ENCODE measurements at regions not wholly inside any gene's neighbourhood (a gene's known extent, or its start where the extent isn't known, plus 50 kb on each side); places are given as distances from the start of the nearest gene placed in this dataset.

DNA sequence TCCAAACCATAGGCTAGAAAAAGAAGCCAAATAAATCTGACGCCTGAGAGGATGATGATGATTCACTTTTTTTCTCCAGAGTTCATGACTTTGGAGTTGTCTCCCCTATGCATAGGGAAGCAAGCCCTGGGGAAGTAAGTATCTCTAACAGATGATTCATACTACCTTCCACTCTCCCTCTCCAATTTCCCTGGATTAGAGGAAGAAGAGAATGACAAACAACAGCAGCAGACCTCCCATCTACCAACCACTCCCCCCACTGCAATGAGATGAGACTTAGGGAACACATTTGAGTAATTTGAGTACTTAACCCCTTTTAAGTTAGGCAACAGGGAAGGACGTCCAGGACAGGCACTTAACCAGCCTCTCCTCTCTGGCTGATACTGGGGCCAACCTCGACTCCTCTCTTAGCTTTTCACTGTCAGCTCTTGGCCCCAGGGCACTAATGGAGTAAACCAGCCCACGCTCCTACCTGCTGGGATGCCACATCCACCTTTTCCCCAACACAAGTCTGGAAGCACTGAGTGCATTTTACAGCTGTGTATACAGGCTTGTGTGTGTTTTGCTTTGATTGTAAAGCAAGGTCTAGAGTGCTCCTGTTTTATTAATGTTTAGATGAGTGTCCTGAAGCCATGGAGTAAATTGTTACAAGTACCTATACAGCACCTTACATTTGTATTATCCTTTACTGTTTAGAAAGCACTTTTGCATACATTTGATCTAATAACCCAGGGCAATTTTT is 180.7 kb downstream of the PHLDA1 start:
- H3K4me1 ChIP-seq (ENCODE audit: insufficient read depth, low read length): no peaks in the 10 kb centered on the region
- H3K9me3 ChIP-seq (ENCODE audit: control insufficient read depth in 1 of 2, insufficient read depth in 1 of 2, low read length in 2 of 2): no peaks in the 10 kb centered on the region
- intact Hi-C loops (cut with DNase I, micrococcal nuclease): no loop called here
- Mint-ChIP-seq H3K4me3 (no peak overlapping the region), H3K4me1 (ENCODE audit: low read depth) (no peaks in the 10 kb centered on the region), H3K27me3 (peaks cover 12% of the 10 kb centered on the region), H3K27ac (no peak overlapping the region), H3K9me3 (peaks cover 2% of the 10 kb centered on the region), H3K36me3 (ENCODE audit: low read depth) (no peaks in the 10 kb centered on the region)
- H3K27me3 ChIP-seq (ENCODE audit: control insufficient read depth in 1 of 2, insufficient read depth in 2 of 2, low read length in 2 of 2): peaks cover 0 to 11% of the 10 kb centered on the region in 2 experiments
- DNase-seq: no peak
- H3K27ac ChIP-seq (ENCODE audit: low read depth in 1 of 2, low read length in 2 of 2): no peak overlapping the region
- no peak overlapping the region for H3K4me3 ChIP-seq (ENCODE audit: low read length)
- H3K36me3 ChIP-seq (ENCODE audit: insufficient read depth, low read length): no peaks in the 10 kb centered on the region
- no peak for TF ChIP-seq CTCF (IDR thresholded peaks at IDR 0.05)
- ATAC-seq (ENCODE audit: poor library complexity): no peak
- CTCF ChIA-PET: no interaction called here
- POLR2A ChIA-PET: no interaction called here

GRCh38 chr12:75848961-75849360 is 182.6 kb downstream of the PHLDA1 start:
- POLR2A ChIA-PET: no interaction called here

DNA sequence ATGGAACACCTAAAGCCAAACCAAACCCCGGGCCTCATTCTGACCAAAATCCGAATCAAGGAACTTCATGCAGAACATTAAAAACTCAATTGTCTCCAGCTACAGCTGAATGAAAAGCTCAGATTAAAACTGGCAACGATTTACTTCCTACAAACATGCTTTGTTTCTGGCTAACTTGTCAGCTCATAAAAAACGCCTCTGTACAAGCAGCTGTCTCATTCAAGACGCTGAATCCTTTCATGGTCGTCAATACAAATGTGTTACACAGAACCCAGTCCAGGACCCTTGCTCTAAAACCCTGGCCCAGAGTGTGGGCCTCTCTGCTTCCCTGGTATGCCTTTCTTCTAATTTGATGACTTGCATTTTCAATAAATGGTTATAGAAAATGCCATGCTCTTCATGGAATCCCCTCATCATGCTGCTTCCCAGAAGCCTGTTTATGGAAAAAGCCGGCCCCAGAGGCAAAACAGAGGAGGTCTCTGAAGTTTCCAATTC is 183.1 kb downstream of the PHLDA1 start:
- no peak for TF ChIP-seq CTCF (IDR thresholded peaks at IDR 0.05)
- no peaks in the 10 kb centered on the region for H3K36me3 Mint-ChIP-seq (ENCODE audit: low read depth)
- H3K9me3 Mint-ChIP-seq: peaks cover 2% of the 10 kb centered on the region
- no peak overlapping the region for H3K27ac Mint-ChIP-seq
- H3K36me3 ChIP-seq (ENCODE audit: insufficient read depth, low read length): no peaks in the 10 kb centered on the region
- H3K4me3 ChIP-seq (ENCODE audit: low read length): no peak overlapping the region
- H3K4me1 ChIP-seq (ENCODE audit: insufficient read depth, low read length): no peaks in the 10 kb centered on the region
- ChIA-PET POLR2A (no interaction called here), CTCF (interaction anchor here (1.0 kb wide), 1 partner anchor 12 kb away, joined by 3 read pairs; no protein-coding TSS in a partner anchor)
- ATAC-seq (ENCODE audit: poor library complexity) (no peak), DNase-seq (no peak)
- intact Hi-C loops (cut with DNase I, micrococcal nuclease): no loop called here
- H3K9me3 ChIP-seq (ENCODE audit: control insufficient read depth in 1 of 2, insufficient read depth in 1 of 2, low read length in 2 of 2): no peaks in the 10 kb centered on the region
- no peak overlapping the region for H3K27ac ChIP-seq (ENCODE audit: low read depth in 1 of 2, low read length in 2 of 2)
- H3K27me3 Mint-ChIP-seq: peaks cover 8% of the 10 kb centered on the region
- H3K4me1 Mint-ChIP-seq (ENCODE audit: low read depth): no peaks in the 10 kb centered on the region
- peaks cover 0 to 4% of the 10 kb centered on the region in 2 experiments for H3K27me3 ChIP-seq (ENCODE audit: control insufficient read depth in 1 of 2, insufficient read depth in 2 of 2, low read length in 2 of 2)
- H3K4me3 Mint-ChIP-seq: no peak overlapping the region

More at GRCh38 chr12:75848961-75849360, 182.6 kb downstream of the PHLDA1 start:
- Histone ChIP-seq H3K9me3 (ENCODE audit: control insufficient read depth in 1 of 2, insufficient read depth in 1 of 2, low read length in 2 of 2) (no peaks in the 10 kb centered on the region), H3K4me1 (ENCODE audit: insufficient read depth, low read length) (no peaks in the 10 kb centered on the region), H3K27me3 (ENCODE audit: control insufficient read depth in 1 of 2, insufficient read depth in 2 of 2, low read length in 2 of 2) (peaks cover 0 to 7% of the 10 kb centered on the region in 2 experiments), H3K4me3 (ENCODE audit: low read length) (no peak overlapping the region), H3K27ac (ENCODE audit: low read depth in 1 of 2, low read length in 2 of 2) (no peak overlapping the region), H3K36me3 (ENCODE audit: insufficient read depth, low read length) (no peaks in the 10 kb centered on the region)
- intact Hi-C loops (cut with DNase I, micrococcal nuclease): no loop called here
- H3K4me1 Mint-ChIP-seq (ENCODE audit: low read depth): no peaks in the 10 kb centered on the region
- ATAC-seq (ENCODE audit: poor library complexity): no peak
- no peaks in the 10 kb centered on the region for H3K36me3 Mint-ChIP-seq (ENCODE audit: low read depth)
- H3K27ac Mint-ChIP-seq: no peak overlapping the region
- H3K9me3 Mint-ChIP-seq: peaks cover 2% of the 10 kb centered on the region
- H3K4me3 Mint-ChIP-seq: no peak overlapping the region
- DNase-seq: no peak
- CTCF ChIA-PET: no interaction called here
- no peak for TF ChIP-seq CTCF (IDR thresholded peaks at IDR 0.05)
- peaks cover 8% of the 10 kb centered on the region for H3K27me3 Mint-ChIP-seq

All from CD4-positive, alpha-beta T cell (primary cell).